PC-9 (cell line): ENCODE measurements at regions not wholly inside any gene's neighbourhood (a gene's known extent, or its start where the extent isn't known, plus 50 kb on each side); places are given as distances from the start of the nearest gene placed in this dataset.

Experiments
- BruUV-seq: library from RNA; stranded (reverse); fragments of 400-500 nt; replicated peaks from 2 replicates; lab custom pipeline; 2021; lab: Mats Ljungman, UMichigan
- CTCF ChIA-PET: fragments of 300-600 bp; sonication (Branson Sonifier 250); formaldehyde crosslinking; loops from one replicate; lab custom pipeline; 2022; ENCODE audit warnings: antibody characterized with exemption; lab: Charles Lee
- POLR2A ChIA-PET: fragments of 300-600 bp; sonication (Branson Sonifier 250); formaldehyde crosslinking; loops from one replicate; lab custom pipeline; 2022; ENCODE audit warnings: antibody characterized with exemption; ENCODE audit not compliant: unreplicated experiment; lab: Charles Lee
- DNase-seq, 2 experiments: peaks; one replicate each; pipeline versions ENCODE4 v3.0.0 to v3.0.0-alpha.2; 2015 to 2022; ENCODE audit warnings: mixed read lengths in 1 of 2
- H2AFZ ChIP-seq: fragments of 200-600 bp; sonication (generic); 2 replicates; pipeline ENCODE4 v1.8.1; 2017; ENCODE audit warnings: antibody characterized with exemption
- H3F3A ChIP-seq: fragments of 200-600 bp; sonication (generic); 2 replicates; pipeline ENCODE4 v1.8.1; 2017; ENCODE audit warnings: antibody characterized with exemption, mild to moderate bottlenecking, low read depth; ENCODE audit not compliant: insufficient read depth
- H3K27ac ChIP-seq: fragments of 200-600 bp; sonication (generic); 2 replicates; pipeline ENCODE4 v1.6.1; 2016; ENCODE audit warnings: mixed run types
- H3K27me3 ChIP-seq: fragments of 200-600 bp; sonication (generic); 2 replicates; pipeline ENCODE4 v1.6.1; 2016; ENCODE audit warnings: low read depth, mixed run types; ENCODE audit not compliant: insufficient read depth
- H3K36me3 ChIP-seq: fragments of 200-600 bp; sonication (generic); 2 replicates; pipeline ENCODE4 v1.6.1; 2016; ENCODE audit warnings: low read depth, mixed run types
- H3K4me1 ChIP-seq: fragments of 200-600 bp; sonication (generic); replicated peaks from 2 replicates; pipeline ENCODE4 v1.6.1; 2016; ENCODE audit warnings: mixed run types; ENCODE audit not compliant: insufficient read depth
- H3K4me2 ChIP-seq: fragments of 200-600 bp; sonication (generic); 2 replicates; pipeline ENCODE4 v1.6.1; 2017; ENCODE audit warnings: mixed run types
- H3K4me3 ChIP-seq: fragments of 200-600 bp; sonication (generic); 2 replicates; pipeline ENCODE4 v1.6.1; 2016; ENCODE audit warnings: mixed run types
- H3K79me2 ChIP-seq: fragments of 200-600 bp; sonication (generic); 2 replicates; pipeline ENCODE4 v1.6.1; 2017; ENCODE audit warnings: low read depth, mixed run types
- H3K9me2 ChIP-seq: fragments of 200-600 bp; sonication (generic); 2 replicates; pipeline ENCODE4 v1.8.1; 2017; ENCODE audit warnings: mild to moderate bottlenecking; ENCODE audit not compliant: insufficient read depth
- H3K9me3 ChIP-seq: fragments of 200-600 bp; sonication (generic); 2 replicates; pipeline ENCODE4 v1.8.1; 2016; ENCODE audit warnings: low read depth; ENCODE audit not compliant: insufficient read depth
- H4K20me1 ChIP-seq: fragments of 200-600 bp; sonication (generic); 2 replicates; pipeline ENCODE4 v1.8.1; 2017; ENCODE audit not compliant: insufficient read depth
- CTCF ChIP-seq: fragments of 200-600 bp; sonication (generic); conservative IDR thresholded peaks from 2 replicates; pipeline ENCODE4 v1.6.1; 2017; ENCODE audit warnings: mixed run types, antibody characterized with exemption, mild to moderate bottlenecking, moderate library complexity
- EZH2 ChIP-seq: fragments of 200-600 bp; sonication (generic); IDR thresholded peaks from 2 replicates; pipeline ENCODE4 v1.8.0; 2017; ENCODE audit warnings: antibody characterized with exemption, low read depth
- intact Hi-C: fragments of 100-400 bp; cut with micrococcal nuclease; formaldehyde crosslinking; loops from one replicate; pipeline ENCODE4 v1.10.0; 2022; ENCODE audit not compliant: unreplicated experiment

- no peak for DNase-seq
- CTCF ChIA-PET: no interaction called here
- no peak overlapping the region for H3K27ac ChIP-seq
- POLR2A ChIA-PET: no interaction called here
- BruUV-seq: no TSS peak
- no peak overlapping the region for H3K4me2 ChIP-seq
- TF ChIP-seq EZH2 (no peak), CTCF (no peak)
- H3K9me2 ChIP-seq: no peaks in the 10 kb centered on the region
- H3K9me3 ChIP-seq: no peaks in the 10 kb centered on the region
- H3K79me2 ChIP-seq: no peaks in the 10 kb centered on the region
- H3K4me1 ChIP-seq: no peaks in the 10 kb centered on the region
- H4K20me1 ChIP-seq: no peaks in the 10 kb centered on the region
- no peaks in the 10 kb centered on the region for H3F3A ChIP-seq
- no peak overlapping the region for H3K4me3 ChIP-seq
- intact Hi-C loops: no loop called here
- no peaks in the 10 kb centered on the region for H3K36me3 ChIP-seq
- peaks cover 40% of the 10 kb centered on the region for H3K27me3 ChIP-seq
- no peak overlapping the region for H2AFZ ChIP-seq
Measured at GRCh38 chr7:42315631-42316030, 78.6 kb upstream of the GLI3 start.

GRCh38 chr7:42315103-42315502 lies 78.1 kb upstream of the GLI3 start:
- Histone ChIP-seq H3K27me3 (peaks cover 40% of the 10 kb centered on the region), H3K4me2 (no peak overlapping the region), H3K27ac (no peak overlapping the region), H3K4me3 (no peak overlapping the region), H3K9me3 (no peaks in the 10 kb centered on the region), H3K4me1 (no peaks in the 10 kb centered on the region), H4K20me1 (no peaks in the 10 kb centered on the region), H3K9me2 (no peaks in the 10 kb centered on the region), H2AFZ (no peak overlapping the region), H3F3A (no peaks in the 10 kb centered on the region), H3K36me3 (no peaks in the 10 kb centered on the region), H3K79me2 (no peaks in the 10 kb centered on the region)
- intact Hi-C loops: no loop called here
- no peak for TF ChIP-seq EZH2
- no peak for TF ChIP-seq CTCF
- DNase-seq: no peak
- CTCF ChIA-PET: no interaction called here
- no TSS peak for BruUV-seq
- POLR2A ChIA-PET: interaction anchor here (0.6 kb wide), 1 partner anchor 165 kb away, joined by 3 read pairs; no protein-coding TSS in a partner anchor

GRCh38 chr7:42314696-42315095 lies 77.7 kb upstream of the GLI3 start:
- Histone ChIP-seq H3K79me2 (no peaks in the 10 kb centered on the region), H3K36me3 (no peaks in the 10 kb centered on the region), H3K9me2 (no peaks in the 10 kb centered on the region), H3K4me2 (no peak overlapping the region), H3F3A (no peaks in the 10 kb centered on the region), H4K20me1 (no peaks in the 10 kb centered on the region), H2AFZ (no peak overlapping the region), H3K27me3 (peaks cover 40% of the 10 kb centered on the region), H3K4me3 (no peak overlapping the region), H3K27ac (no peak overlapping the region), H3K9me3 (no peaks in the 10 kb centered on the region), H3K4me1 (no peaks in the 10 kb centered on the region)
- intact Hi-C loops: no loop called here
- TF ChIP-seq EZH2 (no peak), CTCF (no peak)
- POLR2A ChIA-PET: interaction anchor here (0.6 kb wide), 1 partner anchor 164 kb away, joined by 3 read pairs; no protein-coding TSS in a partner anchor
- DNase-seq: no peak
- CTCF ChIA-PET: no interaction called here
- BruUV-seq: no TSS peak
